Natural killer cell (primary cell): ENCODE measurements at regions not wholly inside any gene's neighbourhood (a gene's known extent, or its start where the extent isn't known, plus 50 kb on each side); places are given as distances from the start of the nearest gene placed in this dataset.
"Not testable (repeated sequence)": the region's sequence is repeated elsewhere in the genome, so short reads cannot be mapped to it uniquely, and the experiment has no call there.

Experiments used
- ATAC-seq, 3 donors: fragments of 150-1000 bp in 2 of 3; fragments of 200-7000 bp in 1 of 3; cut with Tn5 transposase; 1 replicate in 1 of 3; 2 replicates in 2 of 3; pipeline ENCODE4 v1.10.0; 2021; ENCODE audit warnings: mild to moderate bottlenecking in 2 of 3, moderate library complexity in 2 of 3
- DNase-seq, 2 donors: peaks; one replicate each; pipeline versions ENCODE4 v3.0.0 to v3.0.0-alpha.2; 2013 to 2021; ENCODE audit warnings: mixed read lengths in 1 of 2
- H3K27ac ChIP-seq: one replicate; pipeline ENCODE4 v1.5.1; 2013; ENCODE audit warnings: mild to moderate bottlenecking, low read length
- H3K27me3 ChIP-seq: one replicate; pipeline ENCODE4 v1.6.1; 2013; ENCODE audit warnings: low read length; ENCODE audit not compliant: control insufficient read depth, insufficient read depth
- H3K36me3 ChIP-seq: one replicate; pipeline ENCODE4 v1.6.1; 2013; ENCODE audit warnings: low read length; ENCODE audit not compliant: control insufficient read depth, insufficient read depth
- H3K4me1 ChIP-seq: one replicate; pipeline ENCODE4 v1.6.1; 2013; ENCODE audit warnings: low read length; ENCODE audit not compliant: control insufficient read depth, insufficient read depth
- H3K4me3 ChIP-seq: one replicate; pipeline ENCODE4 v1.5.1; 2013; ENCODE audit warnings: low read length
- H3K9me3 ChIP-seq: one replicate; pipeline ENCODE4 v1.6.1; 2013; ENCODE audit warnings: low read length; ENCODE audit not compliant: control insufficient read depth, insufficient read depth
- H3K27ac Mint-ChIP-seq, 2 donors: one replicate each; pipeline ENCODE4 v1.8.0; 2022; ENCODE audit warnings: mild to moderate bottlenecking in 2 of 2, mixed read lengths in 2 of 2, moderate library complexity in 1 of 2
- H3K27me3 Mint-ChIP-seq, 2 donors: one replicate each; pipeline ENCODE4 v1.8.0; 2022; ENCODE audit warnings: low read depth in 2 of 2, mixed read lengths in 2 of 2
- H3K36me3 Mint-ChIP-seq: one replicate; pipeline ENCODE4 v1.8.0; 2022; ENCODE audit warnings: mixed read lengths
- H3K4me1 Mint-ChIP-seq, 2 donors: one replicate each; pipeline ENCODE4 v1.8.0; 2022; ENCODE audit warnings: mixed read lengths in 2 of 2
- H3K4me3 Mint-ChIP-seq: one replicate; pipeline ENCODE4 v1.8.0; 2022; ENCODE audit warnings: mild to moderate bottlenecking, moderate library complexity, mixed read lengths
- H3K9me3 Mint-ChIP-seq, 2 donors: one replicate each; pipeline ENCODE4 v1.8.0; 2022; ENCODE audit warnings: mixed read lengths in 2 of 2
- WGBS: methylation state at CpG from one replicate; pipeline ENCODE4 v1.1.7; 2013; ENCODE audit warnings: missing lambda C conversion rate; ENCODE audit not compliant: insufficient coverage; 5-methylcytosine and 5-hydroxymethylcytosine counted together
- intact Hi-C: fragments of 100-400 bp; cut with micrococcal nuclease; formaldehyde crosslinking; loops from one replicate; pipeline ENCODE4 v1.14.2; 2022
- TF ChIP-seq, protein P1 (sequence below): fragments of 200-600 bp; IDR thresholded peaks from one replicate; pipeline ENCODE4 v1.8.0; 2022; ENCODE audit warnings: antibody characterized with exemption

GRCh38 chr4:127403471-127404084 lies 229.2 kb upstream of the INTU start:
- no peaks in the 10 kb centered on the region for H3K9me3 ChIP-seq
- no peak overlapping the region for H3K27ac Mint-ChIP-seq
- 77% methylated on average over 2 of the region's 2 CpGs for WGBS
- H3K4me1 Mint-ChIP-seq, result no peaks in the 10 kb centered on the region
- H3K27me3 Mint-ChIP-seq, result no peaks in the 10 kb centered on the region
- ATAC-seq (no peak), DNase-seq (no peak)
- peaks cover 7% of the 10 kb centered on the region for H3K36me3 Mint-ChIP-seq
- no peaks in the 10 kb centered on the region for H3K4me1 ChIP-seq
- no peaks in the 10 kb centered on the region for H3K36me3 ChIP-seq
- peaks cover 4 to 6% of the 10 kb centered on the region in 2 donors for H3K9me3 Mint-ChIP-seq
- TF ChIP-seq, protein P1, sequence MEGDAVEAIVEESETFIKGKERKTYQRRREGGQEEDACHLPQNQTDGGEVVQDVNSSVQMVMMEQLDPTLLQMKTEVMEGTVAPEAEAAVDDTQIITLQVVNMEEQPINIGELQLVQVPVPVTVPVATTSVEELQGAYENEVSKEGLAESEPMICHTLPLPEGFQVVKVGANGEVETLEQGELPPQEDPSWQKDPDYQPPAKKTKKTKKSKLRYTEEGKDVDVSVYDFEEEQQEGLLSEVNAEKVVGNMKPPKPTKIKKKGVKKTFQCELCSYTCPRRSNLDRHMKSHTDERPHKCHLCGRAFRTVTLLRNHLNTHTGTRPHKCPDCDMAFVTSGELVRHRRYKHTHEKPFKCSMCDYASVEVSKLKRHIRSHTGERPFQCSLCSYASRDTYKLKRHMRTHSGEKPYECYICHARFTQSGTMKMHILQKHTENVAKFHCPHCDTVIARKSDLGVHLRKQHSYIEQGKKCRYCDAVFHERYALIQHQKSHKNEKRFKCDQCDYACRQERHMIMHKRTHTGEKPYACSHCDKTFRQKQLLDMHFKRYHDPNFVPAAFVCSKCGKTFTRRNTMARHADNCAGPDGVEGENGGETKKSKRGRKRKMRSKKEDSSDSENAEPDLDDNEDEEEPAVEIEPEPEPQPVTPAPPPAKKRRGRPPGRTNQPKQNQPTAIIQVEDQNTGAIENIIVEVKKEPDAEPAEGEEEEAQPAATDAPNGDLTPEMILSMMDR, result no peak
- no peaks in the 10 kb centered on the region for H3K27me3 ChIP-seq
- intact Hi-C loops, result no loop called here
- H3K27ac ChIP-seq, result no peak overlapping the region
- no peak overlapping the region for H3K4me3 ChIP-seq
- H3K4me3 Mint-ChIP-seq, result no peak overlapping the region

GRCh38 chr4:127406187-127406586 lies 226.6 kb upstream of the INTU start:
- DNase-seq, result no peak
- peaks cover 5 to 10% of the 10 kb centered on the region in 2 donors for H3K9me3 Mint-ChIP-seq
- H3K27me3 Mint-ChIP-seq, result no peaks in the 10 kb centered on the region
- Histone ChIP-seq H3K36me3 (no peaks in the 10 kb centered on the region), H3K27ac (no peak overlapping the region), H3K27me3 (no peaks in the 10 kb centered on the region), H3K4me1 (no peaks in the 10 kb centered on the region), H3K9me3 (peaks cover 5% of the 10 kb centered on the region), H3K4me3 (no peak overlapping the region)
- no peak overlapping the region for H3K4me3 Mint-ChIP-seq
- intact Hi-C loops, result no loop called here
- no peak for ATAC-seq
- TF ChIP-seq, protein P1, result no peak
- H3K4me1 Mint-ChIP-seq, result no peaks in the 10 kb centered on the region
- no peak overlapping the region for H3K27ac Mint-ChIP-seq
- 79% methylated on average over 1 of the region's 1 CpG for WGBS
- peaks cover 7% of the 10 kb centered on the region for H3K36me3 Mint-ChIP-seq

DNA sequence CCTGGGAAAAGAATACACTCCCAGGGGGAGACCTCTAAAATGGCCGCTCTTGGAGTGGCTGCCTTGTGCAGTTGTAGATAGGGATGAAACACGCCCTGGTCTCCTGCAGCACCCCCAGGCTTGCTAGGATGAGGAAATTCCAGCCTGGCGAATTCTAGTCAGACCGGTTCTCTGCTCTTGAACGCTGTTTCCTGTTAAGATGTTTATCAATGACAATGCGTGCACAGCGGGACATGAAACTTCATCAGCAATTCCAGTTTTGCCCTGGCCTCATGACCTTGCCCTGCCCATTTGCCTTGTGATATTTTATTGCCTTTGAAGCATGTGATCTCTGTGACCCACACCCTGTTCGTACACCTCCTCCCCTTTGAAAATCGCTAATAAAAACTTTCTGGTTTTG lies 225.2 kb upstream of the INTU start:
- H3K9me3 ChIP-seq, result not testable (repeated sequence)

DNA sequence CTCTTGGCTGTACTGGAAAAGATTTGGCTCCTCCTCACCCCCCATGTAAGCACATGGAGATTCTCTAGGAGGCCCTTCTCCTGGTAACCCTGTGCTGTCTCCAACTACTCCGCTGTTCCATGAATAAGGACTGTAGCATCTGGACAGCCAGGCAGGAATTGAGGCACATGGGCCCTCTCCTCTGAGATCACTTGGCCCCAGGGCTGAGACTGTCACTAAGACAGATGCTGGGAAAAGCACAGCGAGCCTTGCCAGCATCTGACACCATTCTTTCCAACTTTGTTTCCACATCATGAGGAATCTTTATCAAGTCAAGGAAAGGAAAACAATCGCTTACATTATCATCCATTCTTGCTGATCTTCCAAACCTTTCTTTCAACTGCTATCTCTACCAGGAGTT lies 222.6 kb upstream of the INTU start:
- no peak overlapping the region for H3K27ac ChIP-seq
- Mint-ChIP-seq H3K36me3 (peaks cover 7% of the 10 kb centered on the region), H3K4me1 (no peaks in the 10 kb centered on the region), H3K27me3 (no peaks in the 10 kb centered on the region), H3K27ac (no peak overlapping the region), H3K9me3 (peaks cover 8 to 16% of the 10 kb centered on the region in 2 donors), H3K4me3 (no peak overlapping the region)
- H3K36me3 ChIP-seq, result no peaks in the 10 kb centered on the region
- peaks cover 5% of the 10 kb centered on the region for H3K9me3 ChIP-seq
- no peak overlapping the region for H3K4me3 ChIP-seq
- H3K4me1 ChIP-seq, result no peaks in the 10 kb centered on the region
- intact Hi-C loops, result no loop called here
- WGBS, result 95% methylated on average over 3 of the region's 3 CpGs
- no peak for ATAC-seq
- TF ChIP-seq, protein P1, result no peak
- H3K27me3 ChIP-seq, result no peaks in the 10 kb centered on the region
- DNase-seq, result no peak

More for the DNA sequence above, 225.2 kb upstream of the INTU start:
- H3K27ac Mint-ChIP-seq, H3K4me3 Mint-ChIP-seq, H3K27ac ChIP-seq, H3K36me3 ChIP-seq, H3K4me1 Mint-ChIP-seq, H3K27me3 ChIP-seq, DNase-seq, H3K36me3 Mint-ChIP-seq, H3K4me1 ChIP-seq, intact Hi-C loops, H3K27me3 Mint-ChIP-seq, H3K4me3 ChIP-seq, ATAC-seq: not testable (repeated sequence)
- 88% methylated on average over 9 of the region's 9 CpGs for WGBS
- peaks cover 5 to 13% of the 10 kb centered on the region in 2 donors for H3K9me3 Mint-ChIP-seq
